DND-41 (cell line): ENCODE measurements at regions not wholly inside any gene's neighbourhood (a gene's known extent, or its start where the extent isn't known, plus 50 kb on each side); places are given as distances from the start of the nearest gene placed in this dataset.

Experiments
- CTCF ChIP-seq: IDR thresholded peaks from 2 replicates; pipeline ENCODE4 v1.5.1; 2012; ENCODE audit warnings: borderline replicate concordance, low read length, moderate library complexity, mild to moderate bottlenecking; ENCODE audit not compliant: poor library complexity, severe bottlenecking; ENCODE audit errors: extremely low read depth
- EZH2 ChIP-seq: IDR thresholded peaks from 3 replicates; pipeline ENCODE4 v1.6.1; 2012; ENCODE audit warnings: borderline replicate concordance, low read depth, mild to moderate bottlenecking, moderate library complexity, low read length, inconsistent platforms; ENCODE audit not compliant: severe bottlenecking

DNA sequence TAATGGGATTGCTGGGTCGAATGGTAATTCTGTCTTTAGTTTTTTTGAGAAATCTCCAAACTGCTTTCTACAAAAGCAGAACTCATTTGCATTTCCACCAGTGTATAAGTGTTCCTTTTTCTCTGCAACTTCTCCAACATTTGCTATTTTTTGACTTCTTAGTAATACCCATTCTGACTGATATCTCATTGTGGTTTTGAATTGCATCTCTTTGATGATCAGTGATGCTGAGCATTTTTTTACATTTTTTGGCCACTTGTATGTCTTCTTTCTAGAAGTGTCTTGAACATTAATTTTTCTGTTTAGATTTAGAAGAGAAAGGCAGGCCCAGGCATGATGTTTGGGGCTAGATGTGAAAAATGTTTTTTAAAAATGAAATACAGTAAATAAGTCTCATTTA is 553.1 kb upstream of the MAN1A1 start:
- TF ChIP-seq CTCF: no peak
- no peak for TF ChIP-seq EZH2
